Activated CD4-positive, alpha-beta memory T cell treated with anti-CD3 and anti-CD28 coated beads for 36 hours (primary cell): ENCODE measurements at regions not wholly inside any gene's neighbourhood (a gene's known extent, or its start where the extent isn't known, plus 50 kb on each side); places are given as distances from the start of the nearest gene placed in this dataset.

Source experiments
- CTCF ChIA-PET: fragments of 350-600 bp; sonication (Branson Sonifier 250); formaldehyde crosslinking; loops from one replicate; lab custom pipeline; 2021; ENCODE audit warnings: antibody characterized with exemption, inconsistent platforms; lab: Charles Lee
- POLR2A ChIA-PET: fragments of 350-600 bp; sonication (Branson Sonifier 250); formaldehyde crosslinking; loops from one replicate; lab custom pipeline; 2021; ENCODE audit warnings: antibody characterized with exemption; lab: Charles Lee
- DNase-seq: peaks from one replicate; pipeline ENCODE4 v3.0.0-alpha.2; 2020
- H3K27ac Mint-ChIP-seq: one replicate; pipeline ENCODE4 v1.8.0; 2021; ENCODE audit warnings: mixed read lengths
- H3K27me3 Mint-ChIP-seq: one replicate; pipeline ENCODE4 v1.8.0; 2021; ENCODE audit warnings: mixed read lengths
- H3K36me3 Mint-ChIP-seq: one replicate; pipeline ENCODE4 v1.8.0; 2021; ENCODE audit warnings: mixed read lengths
- H3K4me1 Mint-ChIP-seq: one replicate; pipeline ENCODE4 v1.8.0; 2021; ENCODE audit warnings: low read depth, mixed read lengths
- H3K4me3 Mint-ChIP-seq: one replicate; pipeline ENCODE4 v1.8.0; 2021; ENCODE audit warnings: mild to moderate bottlenecking, mixed read lengths
- H3K9me3 Mint-ChIP-seq: one replicate; pipeline ENCODE4 v1.8.0; 2021; ENCODE audit warnings: mixed read lengths
- intact Hi-C: fragments of 100-400 bp; cut with micrococcal nuclease; formaldehyde crosslinking; loops from one replicate; pipeline ENCODE4 v1.15.1; 2023

DNA sequence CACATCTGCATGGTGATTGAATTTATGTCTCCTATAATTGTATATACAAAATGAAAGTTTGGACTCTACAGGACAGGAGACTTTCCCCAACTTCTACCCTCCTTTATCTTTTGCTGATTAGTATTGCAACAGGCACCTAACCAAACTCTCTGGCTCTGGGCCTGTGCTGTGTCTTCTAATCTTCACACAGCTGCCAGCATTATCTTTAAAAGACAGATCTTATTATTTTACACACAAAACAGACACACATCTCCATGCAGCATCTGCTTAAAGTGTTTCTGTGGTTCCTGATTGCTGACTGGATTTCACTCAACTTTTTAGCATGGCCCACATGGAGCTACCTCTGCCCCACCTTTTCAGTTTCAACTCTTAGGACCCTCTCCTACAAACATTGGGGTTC, 154.9 kb upstream of the PELI2 start:
- no peak overlapping the region for H3K4me3 Mint-ChIP-seq
- H3K27me3 Mint-ChIP-seq: peaks cover 2% of the 10 kb centered on the region
- H3K27ac Mint-ChIP-seq: no peak overlapping the region
- DNase-seq: no peak
- intact Hi-C loops: no loop called here
- no peaks in the 10 kb centered on the region for H3K9me3 Mint-ChIP-seq
- no peaks in the 10 kb centered on the region for H3K4me1 Mint-ChIP-seq
- no peaks in the 10 kb centered on the region for H3K36me3 Mint-ChIP-seq
- ChIA-PET POLR2A (no interaction called here), CTCF (no interaction called here)

DNA sequence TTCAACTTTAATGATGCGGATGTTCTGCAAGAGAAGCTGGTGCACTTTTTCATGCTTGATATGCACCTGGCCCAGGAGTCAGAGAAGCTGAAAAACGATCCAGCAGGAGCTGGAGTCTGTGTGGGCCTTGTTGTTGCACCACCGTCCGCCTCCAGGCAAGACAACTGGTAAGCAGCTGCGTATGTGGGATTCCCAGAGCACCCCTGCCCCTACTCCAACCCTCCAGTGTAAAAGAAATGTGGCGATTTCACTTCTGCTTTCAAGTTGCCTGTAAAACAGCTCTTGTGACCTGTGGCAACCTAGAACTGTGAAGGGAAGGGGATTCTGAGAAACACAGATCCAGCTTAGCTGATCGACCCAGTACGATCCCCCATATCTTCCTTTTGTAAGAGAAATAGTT, 154.1 kb upstream of the PELI2 start:
- ChIA-PET CTCF (no interaction called here), POLR2A (no interaction called here)
- H3K9me3 Mint-ChIP-seq: no peaks in the 10 kb centered on the region
- H3K27me3 Mint-ChIP-seq: peaks cover 2% of the 10 kb centered on the region
- no peaks in the 10 kb centered on the region for H3K36me3 Mint-ChIP-seq
- H3K27ac Mint-ChIP-seq: no peak overlapping the region
- H3K4me1 Mint-ChIP-seq: no peaks in the 10 kb centered on the region
- intact Hi-C loops: no loop called here
- H3K4me3 Mint-ChIP-seq: no peak overlapping the region
- no peak for DNase-seq

- Mint-ChIP-seq H3K4me1 (no peaks in the 10 kb centered on the region), H3K36me3 (no peaks in the 10 kb centered on the region), H3K4me3 (no peak overlapping the region), H3K27me3 (no peaks in the 10 kb centered on the region), H3K27ac (no peak overlapping the region), H3K9me3 (no peaks in the 10 kb centered on the region)
- intact Hi-C loops: no loop called here
- DNase-seq: no peak
- POLR2A ChIA-PET: no interaction called here
- CTCF ChIA-PET: no interaction called here
Measured at GRCh38 chr14:55964821-55965220, 153.4 kb upstream of the PELI2 start.

DNA sequence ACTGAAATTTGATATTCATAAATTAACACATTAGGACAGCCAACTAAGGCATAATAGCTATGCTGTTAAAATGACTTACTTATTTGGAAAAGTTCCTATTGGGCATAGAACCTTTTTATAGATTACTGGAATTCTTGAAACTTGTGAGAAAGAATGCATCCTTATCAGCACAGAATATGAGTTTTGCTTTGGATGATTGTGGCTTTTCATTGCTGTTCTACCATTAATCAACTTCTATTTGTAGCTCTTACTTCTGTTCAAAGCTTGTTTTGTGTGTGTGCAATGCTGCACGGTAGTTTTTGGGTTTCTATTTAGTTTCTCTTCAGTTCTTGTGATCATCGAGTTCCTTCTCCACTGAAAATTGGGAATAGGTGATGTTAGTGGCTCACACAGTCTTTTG, 152.4 kb upstream of the PELI2 start:
- Mint-ChIP-seq H3K27ac (no peak overlapping the region), H3K4me3 (no peak overlapping the region), H3K4me1 (no peaks in the 10 kb centered on the region), H3K9me3 (no peaks in the 10 kb centered on the region), H3K27me3 (peaks cover 2% of the 10 kb centered on the region), H3K36me3 (no peaks in the 10 kb centered on the region)
- POLR2A ChIA-PET: no interaction called here
- intact Hi-C loops: no loop called here
- no peak for DNase-seq
- CTCF ChIA-PET: no interaction called here

- Mint-ChIP-seq H3K9me3 (no peaks in the 10 kb centered on the region), H3K4me1 (no peaks in the 10 kb centered on the region), H3K4me3 (no peak overlapping the region), H3K36me3 (no peaks in the 10 kb centered on the region), H3K27ac (no peak overlapping the region), H3K27me3 (peaks cover 3% of the 10 kb centered on the region)
- ChIA-PET POLR2A (no interaction called here), CTCF (no interaction called here)
- intact Hi-C loops: no loop called here
- no peak for DNase-seq
Measured at GRCh38 chr14:55968741-55969140, 149.5 kb upstream of the PELI2 start.

- Mint-ChIP-seq H3K27me3 (peaks cover 3% of the 10 kb centered on the region), H3K36me3 (no peaks in the 10 kb centered on the region), H3K4me1 (no peaks in the 10 kb centered on the region), H3K4me3 (no peak overlapping the region), H3K27ac (no peak overlapping the region), H3K9me3 (no peaks in the 10 kb centered on the region)
- CTCF ChIA-PET: no interaction called here
- intact Hi-C loops: no loop called here
- no peak for DNase-seq
- POLR2A ChIA-PET: no interaction called here
Measured at GRCh38 chr14:55973285-55973800, 144.9 kb upstream of the PELI2 start.

- Mint-ChIP-seq H3K27me3 (peaks cover 3% of the 10 kb centered on the region), H3K36me3 (no peaks in the 10 kb centered on the region), H3K27ac (no peak overlapping the region), H3K9me3 (no peaks in the 10 kb centered on the region), H3K4me1 (no peaks in the 10 kb centered on the region), H3K4me3 (no peak overlapping the region)
- DNase-seq: no peak
- intact Hi-C loops: no loop called here
- CTCF ChIA-PET: no interaction called here
- POLR2A ChIA-PET: no interaction called here
Measured at GRCh38 chr14:55973911-55974630, 144.1 kb upstream of the PELI2 start.

GRCh38 chr14:55975281-55975910, 142.8 kb upstream of the PELI2 start:
- Mint-ChIP-seq H3K27ac (no peak overlapping the region), H3K36me3 (no peaks in the 10 kb centered on the region), H3K9me3 (peaks cover 3% of the 10 kb centered on the region), H3K4me3 (no peak overlapping the region), H3K27me3 (peaks cover 3% of the 10 kb centered on the region), H3K4me1 (no peaks in the 10 kb centered on the region)
- CTCF ChIA-PET: no interaction called here
- DNase-seq: no peak
- POLR2A ChIA-PET: no interaction called here
- intact Hi-C loops: no loop called here

GRCh38 chr14:55976219-55976618, 142.0 kb upstream of the PELI2 start:
- POLR2A ChIA-PET: no interaction called here
- H3K4me1 Mint-ChIP-seq: no peaks in the 10 kb centered on the region
- H3K27me3 Mint-ChIP-seq: no peaks in the 10 kb centered on the region
- H3K27ac Mint-ChIP-seq: no peak overlapping the region
- intact Hi-C loops: no loop called here
- no peak for DNase-seq
- peaks cover 5% of the 10 kb centered on the region for H3K9me3 Mint-ChIP-seq
- no peaks in the 10 kb centered on the region for H3K36me3 Mint-ChIP-seq
- H3K4me3 Mint-ChIP-seq: no peak overlapping the region
- CTCF ChIA-PET: no interaction called here

GRCh38 chr14:55976655-55977054, 141.6 kb upstream of the PELI2 start:
- Mint-ChIP-seq H3K4me3 (no peak overlapping the region), H3K9me3 (peaks cover 7% of the 10 kb centered on the region), H3K27ac (no peak overlapping the region), H3K27me3 (no peaks in the 10 kb centered on the region), H3K36me3 (no peaks in the 10 kb centered on the region), H3K4me1 (peaks cover 1% of the 10 kb centered on the region)
- POLR2A ChIA-PET: no interaction called here
- CTCF ChIA-PET: no interaction called here
- intact Hi-C loops: no loop called here
- no peak for DNase-seq

GRCh38 chr14:55977392-55978150, 140.6 kb upstream of the PELI2 start:
- Mint-ChIP-seq H3K36me3 (no peaks in the 10 kb centered on the region), H3K4me1 (peaks cover 1% of the 10 kb centered on the region), H3K27ac (no peak overlapping the region), H3K9me3 (peaks cover 7% of the 10 kb centered on the region), H3K27me3 (no peaks in the 10 kb centered on the region), H3K4me3 (no peak overlapping the region)
- CTCF ChIA-PET: no interaction called here
- POLR2A ChIA-PET: no interaction called here
- no peak for DNase-seq
- intact Hi-C loops: no loop called here

- intact Hi-C loops: no loop called here
- POLR2A ChIA-PET: no interaction called here
- Mint-ChIP-seq H3K27ac (no peak overlapping the region), H3K27me3 (peaks cover 3% of the 10 kb centered on the region), H3K4me3 (no peak overlapping the region), H3K4me1 (peaks cover 1% of the 10 kb centered on the region), H3K9me3 (peaks cover 7% of the 10 kb centered on the region), H3K36me3 (no peaks in the 10 kb centered on the region)
- CTCF ChIA-PET: no interaction called here
- no peak for DNase-seq
Measured at GRCh38 chr14:55979096-55979495, 139.1 kb upstream of the PELI2 start.
